22Rv1 (cell line): ENCODE measurements at regions not wholly inside any gene's neighbourhood (a gene's known extent, or its start where the extent isn't known, plus 50 kb on each side); places are given as distances from the start of the nearest gene placed in this dataset.

Experiments
- CTCF ChIP-seq: fragments of 450-650 bp; IDR thresholded peaks from 2 replicates; pipeline ENCODE4 v1.5.1; 2017; ENCODE audit warnings: mild to moderate bottlenecking
- ZFX ChIP-seq: fragments of 450-650 bp; IDR thresholded peaks from 2 replicates; pipeline ENCODE4 v1.6.1; 2017; ENCODE audit warnings: antibody characterized with exemption, borderline replicate concordance

DNA sequence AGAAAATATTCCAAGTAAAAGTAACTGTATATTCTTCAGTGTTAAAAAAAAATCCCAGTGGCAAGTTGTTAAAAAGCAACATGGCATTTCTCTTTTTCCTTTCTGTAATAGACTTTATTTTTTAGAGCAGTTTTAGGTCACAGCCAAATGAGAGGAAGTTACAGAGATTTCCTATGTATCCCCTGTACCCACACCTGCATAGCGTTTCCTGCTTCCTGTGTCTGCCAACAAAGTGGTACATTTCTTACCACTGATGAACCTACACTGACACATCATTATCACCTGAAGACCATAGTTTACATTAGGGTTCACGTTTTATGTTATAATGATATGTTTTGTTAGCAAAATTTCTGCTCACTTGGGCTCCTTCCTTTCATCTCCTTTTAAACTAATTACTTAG, 124.7 kb downstream of the GPAT3 start:
- TF ChIP-seq CTCF (no peak), ZFX (no peak)
